ENCODE measurements at regions not wholly inside any gene's neighbourhood (a gene's known extent, or its start where the extent isn't known, plus 50 kb on each side); places are given as distances from the start of the nearest gene placed in this dataset.

- Histone ChIP-seq H3K36me3 (replicated peaks; ENCODE audit: insufficient read depth, low read length) (no peaks in the 10 kb centered on the region), H2AFZ (ENCODE audit: low read length) (no peak overlapping the region), H3K4me2 (ENCODE audit: low read depth, low read length) (no peak overlapping the region), H3K9me3 (replicated peaks; ENCODE audit: insufficient read depth, low read length) (no peaks in the 10 kb centered on the region), H3K79me2 (ENCODE audit: low read length) (no peaks in the 10 kb centered on the region), H3K9me2 (replicated peaks; ENCODE audit: insufficient read depth, low read length) (no peaks in the 10 kb centered on the region), H3F3A (ENCODE audit: insufficient read depth, low read length) (no peaks in the 10 kb centered on the region), H3K27me3 (replicated peaks; ENCODE audit: insufficient read depth, low read length) (no peaks in the 10 kb centered on the region), H4K20me1 (ENCODE audit: insufficient read depth, low read length) (no peaks in the 10 kb centered on the region), H3K4me3 (ENCODE audit: low read length) (no peak overlapping the region), H3K27ac (ENCODE audit: low read length) (no peak overlapping the region), H3K9ac (ENCODE audit: low read length) (no peak overlapping the region), H3K4me1 (ENCODE audit: low read length) (no peaks in the 10 kb centered on the region)
- TF ChIP-seq EZH2 (optimal IDR thresholded peaks at IDR 0.05; ENCODE audit: low read depth, low read length) (no peak), CTCF (IDR thresholded peaks at IDR 0.05; ENCODE audit: low read length) (no peak), EZH2phosphoT487 (IDR thresholded peaks at IDR 0.05; ENCODE audit: low read length) (no peak)
- no peak for DNase-seq
These were observed 105.1 kb upstream of the TOX3 start for GRCh38 chr16:52652033-52652432.

GRCh38 chr16:52650789-52651188 lies 103.8 kb upstream of the TOX3 start:
- H3F3A ChIP-seq (ENCODE audit: insufficient read depth, low read length) = no peaks in the 10 kb centered on the region
- no peaks in the 10 kb centered on the region for H4K20me1 ChIP-seq (ENCODE audit: insufficient read depth, low read length)
- H3K4me1 ChIP-seq (ENCODE audit: low read length) = no peaks in the 10 kb centered on the region
- no peaks in the 10 kb centered on the region for H3K9me2 ChIP-seq (replicated peaks; ENCODE audit: insufficient read depth, low read length)
- no peak overlapping the region for H2AFZ ChIP-seq (ENCODE audit: low read length)
- no peak overlapping the region for H3K27ac ChIP-seq (ENCODE audit: low read length)
- H3K27me3 ChIP-seq (replicated peaks; ENCODE audit: insufficient read depth, low read length) = no peaks in the 10 kb centered on the region
- no peak overlapping the region for H3K9ac ChIP-seq (ENCODE audit: low read length)
- DNase-seq = no peak
- H3K4me3 ChIP-seq (ENCODE audit: low read length) = no peak overlapping the region
- H3K9me3 ChIP-seq (replicated peaks; ENCODE audit: insufficient read depth, low read length) = no peaks in the 10 kb centered on the region
- H3K79me2 ChIP-seq (ENCODE audit: low read length) = no peaks in the 10 kb centered on the region
- TF ChIP-seq EZH2phosphoT487 (IDR thresholded peaks at IDR 0.05; ENCODE audit: low read length) = no peak
- TF ChIP-seq CTCF (IDR thresholded peaks at IDR 0.05; ENCODE audit: low read length) = no peak
- no peak for TF ChIP-seq EZH2 (optimal IDR thresholded peaks at IDR 0.05; ENCODE audit: low read depth, low read length)
- H3K4me2 ChIP-seq (ENCODE audit: low read depth, low read length) = no peak overlapping the region
- H3K36me3 ChIP-seq (replicated peaks; ENCODE audit: insufficient read depth, low read length) = no peaks in the 10 kb centered on the region

- no peaks in the 10 kb centered on the region for H3K27me3 ChIP-seq (replicated peaks; ENCODE audit: insufficient read depth, low read length)
- no peaks in the 10 kb centered on the region for H3K4me1 ChIP-seq (ENCODE audit: low read length)
- H3K4me2 ChIP-seq (ENCODE audit: low read depth, low read length) = no peak overlapping the region
- no peak overlapping the region for H3K9ac ChIP-seq (ENCODE audit: low read length)
- H3F3A ChIP-seq (ENCODE audit: insufficient read depth, low read length) = no peaks in the 10 kb centered on the region
- no peak for DNase-seq
- TF ChIP-seq EZH2phosphoT487 (IDR thresholded peaks at IDR 0.05; ENCODE audit: low read length) = no peak
- no peak for TF ChIP-seq CTCF (IDR thresholded peaks at IDR 0.05; ENCODE audit: low read length)
- no peak for TF ChIP-seq EZH2 (optimal IDR thresholded peaks at IDR 0.05; ENCODE audit: low read depth, low read length)
- no peak overlapping the region for H3K4me3 ChIP-seq (ENCODE audit: low read length)
- H3K9me2 ChIP-seq (replicated peaks; ENCODE audit: insufficient read depth, low read length) = no peaks in the 10 kb centered on the region
- no peak overlapping the region for H3K27ac ChIP-seq (ENCODE audit: low read length)
- no peak overlapping the region for H2AFZ ChIP-seq (ENCODE audit: low read length)
- H4K20me1 ChIP-seq (ENCODE audit: insufficient read depth, low read length) = no peaks in the 10 kb centered on the region
- H3K79me2 ChIP-seq (ENCODE audit: low read length) = no peaks in the 10 kb centered on the region
- no peaks in the 10 kb centered on the region for H3K9me3 ChIP-seq (replicated peaks; ENCODE audit: insufficient read depth, low read length)
- no peaks in the 10 kb centered on the region for H3K36me3 ChIP-seq (replicated peaks; ENCODE audit: insufficient read depth, low read length)
These were observed 103.4 kb upstream of the TOX3 start for GRCh38 chr16:52650318-52650717.
